Fibroblast of gingiva (primary cell): ENCODE measurements at regions not wholly inside any gene's neighbourhood (a gene's known extent, or its start where the extent isn't known, plus 50 kb on each side); places are given as distances from the start of the nearest gene placed in this dataset.
"Not testable (repeated sequence)": the region's sequence is repeated elsewhere in the genome, so short reads cannot be mapped to it uniquely, and the experiment has no call there.

Experiments
- DNase-seq: peaks from one replicate; pipeline ENCODE4 v3.0.0-alpha.2; 2011; ENCODE audit warnings: low read depth

DNA sequence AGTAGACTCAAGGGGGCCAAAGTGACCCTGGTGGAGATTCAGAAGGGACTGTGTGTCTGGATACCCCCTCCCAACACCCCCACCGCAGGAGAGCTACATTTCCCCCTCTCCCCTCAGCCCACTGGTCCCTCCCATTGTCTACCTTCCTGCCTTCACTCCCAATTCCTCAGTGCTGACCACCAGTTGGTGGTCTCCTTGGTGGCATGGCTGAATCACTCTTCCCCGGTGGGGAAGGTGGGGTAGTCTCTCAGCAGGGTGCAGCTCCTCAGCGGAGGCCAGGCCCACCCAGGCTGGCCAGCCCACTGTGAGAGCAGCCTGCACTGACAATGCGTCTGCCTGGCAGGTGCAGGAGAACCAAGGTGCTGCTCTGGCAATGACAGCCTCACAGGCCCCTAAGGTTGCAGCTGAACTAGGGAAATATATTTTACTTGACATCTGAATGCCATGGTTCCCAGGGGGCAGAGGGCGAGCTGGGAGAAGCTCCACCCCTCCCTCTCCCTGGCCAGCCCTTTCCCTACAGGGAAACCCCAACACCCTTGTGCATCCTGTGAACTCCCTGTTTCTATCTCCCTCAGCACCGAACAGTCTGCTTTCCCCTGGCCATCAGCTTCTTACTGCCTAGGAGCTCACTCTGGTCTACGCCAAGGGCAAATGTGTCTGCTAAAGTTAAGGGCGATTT lies 62.6 kb upstream of the PAX8 start:
- no peak for DNase-seq

DNA sequence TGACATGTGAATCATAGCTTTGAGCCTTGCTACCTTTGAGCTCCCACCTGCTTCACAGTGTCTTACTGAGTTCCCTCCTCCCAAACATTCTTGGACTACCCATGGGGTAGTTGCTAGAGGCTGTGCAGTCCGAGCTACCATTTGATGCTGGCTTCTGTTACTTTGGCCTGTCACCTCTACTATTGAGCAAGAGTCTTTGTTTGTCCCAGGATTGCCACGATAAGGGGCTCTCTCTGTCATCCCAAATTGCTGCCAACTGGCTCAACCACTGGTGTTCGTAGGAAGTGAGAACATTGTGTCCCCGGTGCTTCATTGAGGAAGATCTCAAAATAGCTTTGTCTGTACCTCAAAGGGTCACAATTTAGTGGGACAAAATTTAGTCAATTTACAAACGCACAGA lies 59.1 kb upstream of the PAX8 start:
- no peak for DNase-seq

DNA sequence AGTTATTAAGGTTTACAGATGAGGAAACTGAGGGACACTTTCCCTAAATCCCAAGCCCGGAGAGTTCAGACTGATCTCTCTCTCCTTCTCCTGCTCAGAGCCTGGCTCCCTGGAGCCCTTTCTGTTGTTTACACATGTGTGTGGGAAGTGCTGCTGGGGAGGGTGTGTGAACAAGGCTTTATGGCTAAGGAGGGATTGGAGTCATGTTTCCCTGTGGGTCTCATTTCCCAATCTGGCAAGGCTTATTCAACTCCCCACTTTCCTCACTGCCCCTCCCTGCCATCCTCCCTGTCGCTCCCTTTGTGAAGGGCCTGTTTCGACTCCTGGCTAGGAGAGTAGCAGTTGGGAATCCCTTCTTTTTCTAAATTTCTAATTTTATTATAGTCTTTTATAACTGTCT lies 57.3 kb upstream of the PAX8 start:
- DNase-seq, result peak; percentile 65

DNA sequence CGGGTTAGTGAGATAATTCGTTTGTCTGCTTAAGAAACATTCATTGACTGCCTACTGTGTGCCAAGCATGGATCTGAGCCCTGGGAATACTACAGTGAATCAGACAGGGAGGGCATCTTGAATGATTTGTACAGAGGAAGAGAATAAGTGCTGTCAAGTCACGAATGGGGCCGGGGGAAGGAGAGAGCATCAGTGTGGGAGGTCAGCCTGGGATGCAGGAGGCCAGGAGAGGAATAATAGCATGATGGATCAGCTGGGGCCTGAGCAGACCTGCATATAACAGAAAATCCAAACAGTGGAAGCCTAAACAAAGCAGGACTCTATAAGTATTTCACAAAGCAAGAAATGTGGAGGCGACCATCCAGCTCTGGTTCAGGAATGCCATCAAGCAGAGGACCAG lies 55.4 kb upstream of the PAX8 start:
- no peak for DNase-seq

DNA sequence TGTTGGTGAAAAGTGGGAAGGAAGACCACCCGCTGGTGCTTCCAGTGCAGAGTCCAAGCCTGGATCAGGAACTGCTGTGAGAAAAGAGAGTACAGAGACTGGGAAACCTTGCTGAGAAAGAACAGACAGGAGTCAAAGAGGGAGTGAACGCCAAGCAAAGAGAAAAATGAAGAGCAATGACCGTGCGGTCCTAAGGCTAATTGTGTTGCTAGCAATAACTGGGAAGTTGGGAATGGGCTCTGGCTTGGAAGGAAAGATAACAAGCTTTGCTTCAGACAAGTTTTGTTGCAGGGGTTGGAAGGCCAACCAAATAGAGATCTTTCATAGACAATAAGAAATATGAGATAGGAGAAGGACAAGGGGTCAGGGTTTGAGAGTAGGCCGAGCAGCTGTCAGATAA lies 55.0 kb upstream of the PAX8 start:
- DNase-seq, result not testable (repeated sequence)

DNA sequence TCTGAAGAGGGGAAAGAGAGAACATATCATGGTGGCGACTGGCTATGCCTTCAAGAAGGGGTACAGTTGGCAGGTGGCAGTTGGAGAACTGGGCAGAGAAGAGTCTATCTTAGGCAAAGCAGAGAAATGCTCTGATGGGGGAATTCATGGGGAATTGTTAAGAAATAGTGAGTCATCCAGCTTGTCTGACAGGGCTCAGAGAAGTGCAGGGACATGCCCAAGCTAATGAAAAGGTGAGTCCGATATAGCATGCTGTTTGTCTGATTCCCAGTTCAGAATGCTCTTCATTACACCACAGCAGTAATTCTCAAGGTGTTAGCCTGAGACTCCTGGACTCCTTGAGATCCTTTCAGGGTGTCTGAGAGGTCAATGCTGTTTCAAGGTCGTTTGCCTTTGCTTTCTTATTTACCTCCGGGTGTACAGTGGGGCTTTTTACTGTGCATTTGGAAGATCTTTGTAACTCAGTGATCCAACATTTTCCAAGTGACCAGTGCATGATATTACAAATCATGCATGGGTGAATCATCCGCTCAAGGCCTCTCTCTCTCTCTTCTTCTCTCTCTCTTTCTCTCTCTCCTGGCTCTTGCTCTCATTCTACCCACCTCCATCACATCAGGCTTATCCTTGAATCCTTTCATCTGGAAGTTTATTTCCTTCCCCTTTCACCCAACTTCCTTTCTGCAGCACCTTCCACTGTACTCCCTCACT lies 51.5 kb upstream of the PAX8 start:
- peak; percentile 4 for DNase-seq

DNA sequence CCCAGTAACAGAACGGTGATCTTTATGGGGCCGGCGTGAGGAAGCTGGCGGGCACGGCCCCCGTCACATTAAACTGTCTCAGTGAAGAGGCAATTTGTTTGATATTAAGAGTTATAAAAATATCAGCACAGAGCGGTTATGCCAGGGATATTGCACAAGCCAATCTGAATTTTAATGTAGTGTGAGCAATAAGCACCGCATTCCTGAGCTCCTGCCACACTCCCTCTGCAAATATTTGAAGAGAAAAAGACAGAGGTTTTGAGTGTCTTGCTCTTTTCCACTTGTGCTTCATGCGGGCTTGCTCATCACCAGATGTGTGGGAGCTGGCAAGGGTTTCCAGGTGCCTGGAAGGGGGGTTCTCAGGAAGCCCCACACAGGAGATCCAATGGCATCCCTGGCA lies 50.3 kb upstream of the PAX8 start:
- peak; percentile 70 for DNase-seq

DNA sequence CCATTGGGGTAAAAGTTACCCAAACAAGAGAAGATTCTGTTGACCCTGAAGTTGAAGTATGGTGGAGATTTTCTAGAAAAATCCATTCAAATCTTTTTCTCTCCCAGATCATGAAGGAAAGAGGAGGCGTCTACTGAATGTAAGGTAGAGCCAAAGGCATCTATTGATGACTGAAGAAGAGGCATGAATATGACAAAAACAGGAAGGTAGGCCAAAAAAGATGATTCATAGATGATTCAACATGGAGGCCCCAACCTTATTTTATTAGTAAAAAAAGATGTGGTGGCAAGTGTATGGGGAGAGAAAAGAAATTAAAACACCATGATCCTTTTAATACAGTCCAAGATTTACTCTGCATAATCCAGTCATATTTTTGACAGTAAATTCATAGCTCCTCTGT lies 49.9 kb upstream of the PAX8 start:
- not testable (repeated sequence) for DNase-seq
